WTC11 (cell line): ENCODE measurements at regions not wholly inside any gene's neighbourhood (a gene's known extent, or its start where the extent isn't known, plus 50 kb on each side); places are given as distances from the start of the nearest gene placed in this dataset.

Experiments used
- ATAC-seq: fragments of 200-7000 bp; cut with Tn5 transposase; 2 replicates; pipeline ENCODE4 v1.10.0; 2021; ENCODE audit warnings: mild to moderate bottlenecking, moderate library complexity
- CTCF ChIA-PET: fragments of 300-600 bp; sonication (Branson Sonifier 250); formaldehyde crosslinking; loops from one replicate; lab custom pipeline; 2021; ENCODE audit warnings: antibody characterized with exemption; lab: Charles Lee
- POLR2A ChIA-PET: fragments of 350-600 bp; sonication (Branson Sonifier 250); formaldehyde crosslinking; loops from one replicate; lab custom pipeline; 2021; ENCODE audit warnings: antibody characterized with exemption; lab: Charles Lee
- DNase-seq: peaks from one replicate; pipeline ENCODE4 v3.0.0; 2021; ENCODE audit warnings: low spot score
- H3K27ac Mint-ChIP-seq: 2 replicates; pipeline ENCODE4 v1.8.0; 2021; ENCODE audit warnings: mixed read lengths
- H3K27me3 Mint-ChIP-seq: 2 replicates; pipeline ENCODE4 v1.8.0; 2021; ENCODE audit warnings: low read depth, mild to moderate bottlenecking, moderate library complexity, mixed read lengths
- H3K36me3 Mint-ChIP-seq: 2 replicates; pipeline ENCODE4 v1.8.0; 2021; ENCODE audit warnings: mixed read lengths
- H3K4me1 Mint-ChIP-seq: 2 replicates; pipeline ENCODE4 v1.8.0; 2022; ENCODE audit warnings: mixed read lengths
- H3K4me3 Mint-ChIP-seq: 2 replicates; pipeline ENCODE4 v1.8.0; 2021; ENCODE audit warnings: mild to moderate bottlenecking, moderate library complexity, mixed read lengths
- H3K9me3 Mint-ChIP-seq: 2 replicates; pipeline ENCODE4 v1.8.0; 2021; ENCODE audit warnings: mixed read lengths
- AFF4 ChIP-seq: sonication (generic); formaldehyde crosslinking; IDR thresholded peaks from 2 replicates; pipeline ENCODE4 v1.8.1; 2023; ENCODE audit warnings: mild to moderate bottlenecking, missing genetic modification reagents, borderline replicate concordance
- CDX4 ChIP-seq: fragments of 250-450 bp; sonication (Bioruptor Pico); IDR thresholded peaks from 2 replicates; pipeline ENCODE4 v1.9.0; 2021; ENCODE audit warnings: moderate library complexity, mild to moderate bottlenecking, inconsistent platforms, borderline replicate concordance
- E2F1 ChIP-seq: sonication (generic); formaldehyde crosslinking; IDR thresholded peaks from 2 replicates; pipeline ENCODE4 v1.8.0; 2022; ENCODE audit warnings: mild to moderate bottlenecking, missing genetic modification reagents
- E2F4 ChIP-seq: sonication (generic); formaldehyde crosslinking; IDR thresholded peaks from 2 replicates; pipeline ENCODE4 v1.8.1; 2022; ENCODE audit warnings: low read depth, mild to moderate bottlenecking, moderate library complexity, missing genetic modification reagents, borderline replicate concordance
- HMGA2 ChIP-seq: fragments of 250-450 bp; sonication (Bioruptor Pico); IDR thresholded peaks from 2 replicates; pipeline ENCODE4 v1.4.0; 2021; ENCODE audit warnings: mild to moderate bottlenecking, moderate library complexity
- IRF1 ChIP-seq: sonication (generic); formaldehyde crosslinking; IDR thresholded peaks from 2 replicates; pipeline ENCODE4 v1.8.0; 2023; ENCODE audit warnings: missing genetic modification reagents
- JAZF1 ChIP-seq: fragments of 250-450 bp; sonication (Bioruptor Pico); IDR thresholded peaks from 2 replicates; pipeline ENCODE4 v1.9.0; 2021; ENCODE audit warnings: moderate library complexity, mild to moderate bottlenecking, inconsistent platforms
- NFE2L1 ChIP-seq: sonication (generic); formaldehyde crosslinking; IDR thresholded peaks from 2 replicates; pipeline ENCODE4 v1.8.1; 2023; ENCODE audit warnings: missing genetic modification reagents
- NFYB ChIP-seq: sonication (generic); formaldehyde crosslinking; conservative IDR thresholded peaks from 2 replicates; pipeline ENCODE4 v1.8.0; 2022; ENCODE audit warnings: low read depth, missing genetic modification reagents
- NR1H2 ChIP-seq: sonication (generic); formaldehyde crosslinking; IDR thresholded peaks from 2 replicates; pipeline ENCODE4 v1.9.0; 2021; ENCODE audit warnings: mild to moderate bottlenecking, moderate library complexity, missing genetic modification reagents
- USF2 ChIP-seq: sonication (generic); formaldehyde crosslinking; IDR thresholded peaks from 2 replicates; pipeline ENCODE4 v1.8.1; 2023; ENCODE audit warnings: mild to moderate bottlenecking, missing genetic modification reagents, moderate library complexity
- ZNF138 ChIP-seq: sonication (generic); formaldehyde crosslinking; conservative IDR thresholded peaks from 2 replicates; pipeline ENCODE4 v1.8.1; 2022; ENCODE audit warnings: mild to moderate bottlenecking, moderate library complexity, missing genetic modification reagents
- ZNF219 ChIP-seq: sonication (generic); formaldehyde crosslinking; IDR thresholded peaks from 2 replicates; pipeline ENCODE4 v1.8.0; 2023; ENCODE audit warnings: missing genetic modification reagents, mild to moderate bottlenecking, borderline replicate concordance
- ZNF281 ChIP-seq: sonication (generic); formaldehyde crosslinking; IDR thresholded peaks from 2 replicates; pipeline ENCODE4 v1.8.0; 2023; ENCODE audit warnings: mild to moderate bottlenecking, missing genetic modification reagents
- ZNF416 ChIP-seq: fragments of 250-450 bp; sonication (Bioruptor Pico); IDR thresholded peaks from 2 replicates; pipeline ENCODE4 v1.9.0; 2021; ENCODE audit warnings: mild to moderate bottlenecking, inconsistent platforms
- ZNF532 ChIP-seq: fragments of 250-450 bp; sonication (Bioruptor Pico); IDR thresholded peaks from 2 replicates; pipeline ENCODE4 v1.9.0; 2021; ENCODE audit warnings: mild to moderate bottlenecking, borderline replicate concordance
- ZSCAN18 ChIP-seq: fragments of 250-450 bp; sonication (Bioruptor Pico); IDR thresholded peaks from 2 replicates; pipeline ENCODE4 v2.1.2; 2022; ENCODE audit warnings: mild to moderate bottlenecking, moderate library complexity

- CTCF ChIA-PET, result interaction anchor here (0.7 to 1.6 kb wide), 5 partner anchors 20 to 932 kb away, joined by 3 to 7 read pairs (median 3); no protein-coding TSS in a partner anchor
- Mint-ChIP-seq H3K27ac (no peak overlapping the region), H3K36me3 (no peaks in the 10 kb centered on the region), H3K4me3 (no peak overlapping the region), H3K4me1 (peaks cover 3% of the 10 kb centered on the region), H3K9me3 (no peaks in the 10 kb centered on the region), H3K27me3 (no peaks in the 10 kb centered on the region)
- ATAC-seq (no peak), DNase-seq (no peak)
- no peak for TF ChIP-seq USF2 (CRISPR knock-in tag)
- no peak for TF ChIP-seq ZNF281 (CRISPR knock-in tag)
- no peak for TF ChIP-seq E2F1 (CRISPR knock-in tag)
- TF ChIP-seq HMGA2 (CRISPR knock-in tag), result no peak
- no peak for TF ChIP-seq NFYB
- no peak for TF ChIP-seq NFE2L1 (CRISPR knock-in tag)
- TF ChIP-seq IRF1 (CRISPR knock-in tag), result no peak
- no peak for TF ChIP-seq E2F4
- no peak for TF ChIP-seq ZNF416 (CRISPR knock-in tag)
- TF ChIP-seq ZNF138, result no peak
- no peak for TF ChIP-seq AFF4 (CRISPR knock-in tag)
- no peak for TF ChIP-seq NR1H2
- TF ChIP-seq ZNF532 (CRISPR knock-in tag), result no peak
- TF ChIP-seq ZSCAN18, result no peak
- no peak for TF ChIP-seq ZNF219 (CRISPR knock-in tag)
- no peak for TF ChIP-seq JAZF1 (CRISPR knock-in tag)
- TF ChIP-seq CDX4 (CRISPR knock-in tag), result no peak
- POLR2A ChIA-PET, result no interaction called here
These were observed 252.5 kb upstream of the PLXNA2 start for GRCh38 chr1:208496467-208497371.
